ENCODE measurements at regions not wholly inside any gene's neighbourhood (a gene's known extent, or its start where the extent isn't known, plus 50 kb on each side); places are given as distances from the start of the nearest gene placed in this dataset.

DNA sequence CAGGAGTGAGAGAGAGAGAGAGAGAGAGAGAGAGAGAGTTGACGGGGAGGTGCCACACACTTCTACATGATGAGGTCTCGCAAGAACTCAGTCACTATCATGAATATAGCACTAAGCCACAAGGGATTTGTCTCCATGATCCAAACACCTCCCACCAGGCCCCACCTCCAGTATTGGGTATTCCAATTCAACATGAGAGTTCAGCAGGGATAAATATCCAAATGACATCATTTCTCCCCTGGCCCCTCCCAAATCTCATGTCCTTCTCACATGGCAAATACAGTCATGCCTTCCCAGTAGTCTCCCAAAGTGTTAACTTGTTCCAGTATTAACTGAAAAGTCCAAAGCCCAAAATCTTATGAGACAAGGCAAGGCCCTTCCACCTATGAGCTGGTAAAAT is 330.7 kb downstream of the CDH26 start:
- Histone ChIP-seq H3K36me3 (no peaks in the 10 kb centered on the region), H3K27me3 (no peaks in the 10 kb centered on the region), H3K4me3 (no peak overlapping the region), H3K27ac (no peak overlapping the region), H3K4me1 (ENCODE audit: insufficient read depth) (no peaks in the 10 kb centered on the region), H3K9me3 (no peaks in the 10 kb centered on the region)
- DNase-seq: no peak
- WGBS, 3 donors: 86 to 91% (median 88%) methylated on average over 2 of the region's 2 CpGs
- TF ChIP-seq EP300 (IDR thresholded peaks at IDR 0.05): no peak
- TF ChIP-seq, protein P1, sequence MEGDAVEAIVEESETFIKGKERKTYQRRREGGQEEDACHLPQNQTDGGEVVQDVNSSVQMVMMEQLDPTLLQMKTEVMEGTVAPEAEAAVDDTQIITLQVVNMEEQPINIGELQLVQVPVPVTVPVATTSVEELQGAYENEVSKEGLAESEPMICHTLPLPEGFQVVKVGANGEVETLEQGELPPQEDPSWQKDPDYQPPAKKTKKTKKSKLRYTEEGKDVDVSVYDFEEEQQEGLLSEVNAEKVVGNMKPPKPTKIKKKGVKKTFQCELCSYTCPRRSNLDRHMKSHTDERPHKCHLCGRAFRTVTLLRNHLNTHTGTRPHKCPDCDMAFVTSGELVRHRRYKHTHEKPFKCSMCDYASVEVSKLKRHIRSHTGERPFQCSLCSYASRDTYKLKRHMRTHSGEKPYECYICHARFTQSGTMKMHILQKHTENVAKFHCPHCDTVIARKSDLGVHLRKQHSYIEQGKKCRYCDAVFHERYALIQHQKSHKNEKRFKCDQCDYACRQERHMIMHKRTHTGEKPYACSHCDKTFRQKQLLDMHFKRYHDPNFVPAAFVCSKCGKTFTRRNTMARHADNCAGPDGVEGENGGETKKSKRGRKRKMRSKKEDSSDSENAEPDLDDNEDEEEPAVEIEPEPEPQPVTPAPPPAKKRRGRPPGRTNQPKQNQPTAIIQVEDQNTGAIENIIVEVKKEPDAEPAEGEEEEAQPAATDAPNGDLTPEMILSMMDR (IDR thresholded peaks at IDR 0.05): no peak
- TF ChIP-seq POLR2A (IDR thresholded peaks at IDR 0.05): no peak
- intact Hi-C loops (cut with DNase I): no loop called here

DNA sequence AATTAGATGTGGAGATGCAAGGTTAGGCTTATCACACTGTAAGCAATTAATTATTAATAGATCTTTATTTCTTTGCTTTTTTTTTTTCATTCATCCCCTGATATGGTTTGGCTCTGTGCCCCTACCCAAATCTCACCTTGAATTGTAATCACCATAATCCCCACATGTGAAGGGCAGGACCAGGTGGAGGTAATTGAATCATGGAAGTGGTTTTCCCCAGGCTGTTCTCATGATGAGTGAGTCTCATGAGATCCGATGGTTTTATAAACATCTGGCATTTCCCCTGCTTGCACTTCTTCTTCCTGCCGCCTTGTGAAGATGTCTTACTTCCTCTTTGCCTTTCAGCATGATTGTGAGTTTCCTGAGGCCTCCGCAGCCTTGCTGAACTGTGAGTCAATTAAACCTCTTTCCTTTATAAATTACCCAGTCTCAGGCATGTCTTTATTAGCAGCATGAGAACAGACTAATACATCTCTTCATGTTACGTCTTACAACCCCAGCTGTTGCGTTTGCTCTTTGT is 333.8 kb downstream of the CDH26 start:
- TF ChIP-seq, protein P1 (IDR thresholded peaks at IDR 0.05): no peak
- TF ChIP-seq POLR2A (IDR thresholded peaks at IDR 0.05) (no peak), EP300 (IDR thresholded peaks at IDR 0.05) (no peak)
- Histone ChIP-seq H3K27me3 (no peaks in the 10 kb centered on the region), H3K36me3 (no peaks in the 10 kb centered on the region), H3K4me1 (ENCODE audit: insufficient read depth) (no peaks in the 10 kb centered on the region), H3K9me3 (no peaks in the 10 kb centered on the region), H3K27ac (no peak overlapping the region), H3K4me3 (no peak overlapping the region)
- WGBS, 3 donors: 66 to 82% (median 81%) methylated on average over 5 of the region's 5 CpGs
- intact Hi-C loops (cut with DNase I): no loop called here
- DNase-seq: no peak

DNA sequence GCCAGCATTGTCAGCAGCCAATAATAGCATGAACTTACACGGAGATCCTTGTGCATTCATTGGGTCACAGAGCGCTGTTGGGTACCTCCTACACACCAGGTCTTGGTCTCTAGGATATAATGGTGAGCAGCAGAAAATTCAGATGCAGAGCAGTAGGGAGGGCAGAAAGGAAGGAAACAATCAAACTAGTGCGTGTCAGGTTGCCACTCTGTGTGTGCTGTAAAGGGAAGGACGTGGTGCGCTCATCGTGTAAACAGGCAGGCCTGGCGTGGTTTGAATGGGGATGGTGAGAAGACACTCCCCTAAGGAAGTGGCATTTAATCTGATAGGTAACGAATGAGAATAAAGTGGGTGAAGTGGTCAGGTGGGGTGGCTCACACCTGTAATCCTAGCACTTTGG is 336.4 kb downstream of the CDH26 start:
- Histone ChIP-seq H3K36me3 (no peaks in the 10 kb centered on the region), H3K9me3 (no peaks in the 10 kb centered on the region), H3K4me1 (ENCODE audit: insufficient read depth) (no peaks in the 10 kb centered on the region), H3K27me3 (no peaks in the 10 kb centered on the region), H3K27ac (no peak overlapping the region), H3K4me3 (no peak overlapping the region)
- no peak for DNase-seq
- TF ChIP-seq EP300 (IDR thresholded peaks at IDR 0.05) (no peak), POLR2A (IDR thresholded peaks at IDR 0.05) (no peak)
- TF ChIP-seq, protein P1 (IDR thresholded peaks at IDR 0.05): no peak
- intact Hi-C loops (cut with DNase I): no loop called here
- 62 to 78% (median 70%) methylated on average over 8 of the region's 8 CpGs for WGBS, 3 donors

GRCh38 chr20:60295214-60295613 is 337.0 kb downstream of the CDH26 start:
- Histone ChIP-seq H3K36me3 (no peaks in the 10 kb centered on the region), H3K4me1 (ENCODE audit: insufficient read depth) (no peaks in the 10 kb centered on the region), H3K4me3 (no peak overlapping the region), H3K27ac (no peak overlapping the region), H3K9me3 (no peaks in the 10 kb centered on the region), H3K27me3 (no peaks in the 10 kb centered on the region)
- TF ChIP-seq, protein P1 (IDR thresholded peaks at IDR 0.05): no peak
- TF ChIP-seq POLR2A (IDR thresholded peaks at IDR 0.05) (no peak), EP300 (IDR thresholded peaks at IDR 0.05) (no peak)
- intact Hi-C loops (cut with DNase I): no loop called here
- DNase-seq: no peak
- WGBS, 3 donors: 56 to 64% (median 60%) methylated on average over 2 of the region's 2 CpGs
